ENCODE measurements at regions not wholly inside any gene's neighbourhood (a gene's known extent, or its start where the extent isn't known, plus 50 kb on each side); places are given as distances from the start of the nearest gene placed in this dataset.

- in situ Hi-C loops (cut with HindIII; ENCODE audit: low sequenced_read_pairs) = no loop called here
These were observed 92.9 kb upstream of the SOD1 start for GRCh38 chr21:31566611-31567010.

GRCh38 chr21:31566064-31566463 is 93.4 kb upstream of the SOD1 start:
- in situ Hi-C loops (cut with HindIII; ENCODE audit: low sequenced_read_pairs) = no loop called here

GRCh38 chr21:31564439-31564838 is 95.1 kb upstream of the SOD1 start:
- in situ Hi-C loops (cut with HindIII; ENCODE audit: low sequenced_read_pairs) = no loop called here

GRCh38 chr21:31560479-31560878 is 99.0 kb upstream of the SOD1 start:
- in situ Hi-C loops (cut with HindIII; ENCODE audit: low sequenced_read_pairs) = no loop called here

- in situ Hi-C loops (cut with HindIII; ENCODE audit: low sequenced_read_pairs) = no loop called here
These were observed 99.9 kb upstream of the SOD1 start for GRCh38 chr21:31559368-31560119.

GRCh38 chr21:31558962-31559367 is 100.5 kb upstream of the SOD1 start:
- in situ Hi-C loops (cut with HindIII; ENCODE audit: low sequenced_read_pairs) = no loop called here

- in situ Hi-C loops (cut with HindIII; ENCODE audit: low sequenced_read_pairs) = no loop called here
These were observed 101.1 kb upstream of the SOD1 start for GRCh38 chr21:31558189-31558961.

GRCh38 chr21:31557421-31558188 is 101.9 kb upstream of the SOD1 start:
- in situ Hi-C loops (cut with HindIII; ENCODE audit: low sequenced_read_pairs) = no loop called here

- in situ Hi-C loops (cut with HindIII; ENCODE audit: low sequenced_read_pairs) = no loop called here
These were observed 102.8 kb upstream of the SOD1 start for GRCh38 chr21:31556662-31557061.

GRCh38 chr21:31555741-31556191 is 103.7 kb upstream of the SOD1 start:
- in situ Hi-C loops (cut with HindIII; ENCODE audit: low sequenced_read_pairs) = no loop called here

- in situ Hi-C loops (cut with HindIII; ENCODE audit: low sequenced_read_pairs) = no loop called here
These were observed 104.9 kb upstream of the SOD1 start for GRCh38 chr21:31554511-31555022.

GRCh38 chr21:31553926-31554325 is 105.6 kb upstream of the SOD1 start:
- in situ Hi-C loops (cut with HindIII; ENCODE audit: low sequenced_read_pairs) = no loop called here

GRCh38 chr21:31553461-31553860 is 106.0 kb upstream of the SOD1 start:
- in situ Hi-C loops (cut with HindIII; ENCODE audit: low sequenced_read_pairs) = no loop called here

- in situ Hi-C loops (cut with HindIII; ENCODE audit: low sequenced_read_pairs) = no loop called here
These were observed 106.7 kb upstream of the SOD1 start for GRCh38 chr21:31552826-31553225.

GRCh38 chr21:31550070-31550469 is 109.4 kb upstream of the SOD1 start:
- in situ Hi-C loops (cut with HindIII; ENCODE audit: low sequenced_read_pairs) = no loop called here

- in situ Hi-C loops (cut with HindIII; ENCODE audit: low sequenced_read_pairs) = no loop called here
These were observed 110.8 kb upstream of the SOD1 start for GRCh38 chr21:31548688-31549087.

GRCh38 chr21:31546443-31547170 is 112.9 kb upstream of the SOD1 start:
- in situ Hi-C loops (cut with HindIII; ENCODE audit: low sequenced_read_pairs) = no loop called here

- in situ Hi-C loops (cut with HindIII; ENCODE audit: low sequenced_read_pairs) = no loop called here
These were observed 114.5 kb upstream of the SOD1 start for GRCh38 chr21:31545036-31545435.

GRCh38 chr21:31543191-31543590 is 116.3 kb upstream of the SOD1 start:
- in situ Hi-C loops (cut with HindIII; ENCODE audit: low sequenced_read_pairs) = no loop called here

- in situ Hi-C loops (cut with HindIII; ENCODE audit: low sequenced_read_pairs) = no loop called here
These were observed 120.7 kb upstream of the SOD1 start for GRCh38 chr21:31538816-31539215.
